Neural cell (in vitro differentiated cells): ENCODE measurements at regions not wholly inside any gene's neighbourhood (a gene's known extent, or its start where the extent isn't known, plus 50 kb on each side); places are given as distances from the start of the nearest gene placed in this dataset.

Source experiments
- CTCF ChIP-seq: fragments of 450-650 bp; IDR thresholded peaks from 2 replicates; pipeline ENCODE4 v1.5.1; 2014; ENCODE audit warnings: antibody characterized with exemption, mild to moderate bottlenecking, moderate library complexity; ENCODE audit not compliant: poor library complexity, severe bottlenecking
- EP300 ChIP-seq: fragments of 450-650 bp; conservative IDR thresholded peaks from 2 replicates; pipeline ENCODE4 v1.6.1; 2014; ENCODE audit warnings: antibody characterized with exemption, mild to moderate bottlenecking, moderate library complexity; ENCODE audit not compliant: poor library complexity, severe bottlenecking
- EZH2 ChIP-seq: fragments of 200-600, 300-800 bp; shearing (Covaris generic), sonication (generic); IDR thresholded peaks from 2 replicates; pipeline ENCODE4 v1.6.1; 2014; ENCODE audit warnings: antibody characterized with exemption, low read length, borderline replicate concordance, mild to moderate bottlenecking; ENCODE audit not compliant: insufficient read depth, poor library complexity, severe bottlenecking
- MXI1 ChIP-seq: fragments of 450-650 bp; conservative IDR thresholded peaks from 2 replicates; pipeline ENCODE4 v1.6.1; 2014; ENCODE audit warnings: antibody characterized with exemption, mild to moderate bottlenecking; ENCODE audit not compliant: poor library complexity, severe bottlenecking
- POLR2AphosphoS5 ChIP-seq: IDR thresholded peaks from 2 replicates; pipeline ENCODE4 v1.6.1; 2012
- SMC3 ChIP-seq: fragments of 450-650 bp; conservative IDR thresholded peaks from 2 replicates; pipeline ENCODE4 v1.6.1; 2014; ENCODE audit warnings: antibody characterized with exemption, mild to moderate bottlenecking, moderate library complexity; ENCODE audit not compliant: poor library complexity
- TAF1 ChIP-seq: IDR thresholded peaks from 2 replicates; pipeline ENCODE4 v1.6.1; 2012; ENCODE audit warnings: low read depth

DNA sequence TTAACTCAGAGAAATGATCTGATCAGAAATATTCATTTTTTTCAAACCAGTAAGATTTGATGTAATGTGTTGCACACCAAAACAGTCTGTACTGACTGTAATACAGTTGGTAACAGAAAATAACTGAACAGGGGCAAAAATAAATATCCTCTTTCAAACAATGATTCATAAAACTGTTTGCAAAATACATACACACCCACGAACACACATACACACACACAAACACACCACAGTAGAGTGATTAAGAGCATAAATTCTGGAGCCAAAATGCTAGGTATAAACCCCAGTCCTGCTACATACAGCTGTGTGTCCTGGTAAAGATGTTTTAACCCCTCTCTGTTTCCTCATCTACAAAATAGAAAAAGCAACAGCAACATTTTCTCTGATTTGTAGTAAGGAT lies 376.6 kb downstream of the PDGFC start:
- no peak for TF ChIP-seq CTCF
- TF ChIP-seq EZH2 = no peak
- no peak for TF ChIP-seq MXI1
- TF ChIP-seq TAF1 = no peak
- no peak for TF ChIP-seq POLR2AphosphoS5
- TF ChIP-seq SMC3 = no peak
- no peak for TF ChIP-seq EP300
